GF-D8 (cell line): ENCODE measurements at regions not wholly inside any gene's neighbourhood (a gene's known extent, or its start where the extent isn't known, plus 50 kb on each side); places are given as distances from the start of the nearest gene placed in this dataset.

Experiments used
- DNase-seq: peaks from one replicate; lab custom pipeline; 2025; lab: John Stamatoyannopoulos, UW

DNA sequence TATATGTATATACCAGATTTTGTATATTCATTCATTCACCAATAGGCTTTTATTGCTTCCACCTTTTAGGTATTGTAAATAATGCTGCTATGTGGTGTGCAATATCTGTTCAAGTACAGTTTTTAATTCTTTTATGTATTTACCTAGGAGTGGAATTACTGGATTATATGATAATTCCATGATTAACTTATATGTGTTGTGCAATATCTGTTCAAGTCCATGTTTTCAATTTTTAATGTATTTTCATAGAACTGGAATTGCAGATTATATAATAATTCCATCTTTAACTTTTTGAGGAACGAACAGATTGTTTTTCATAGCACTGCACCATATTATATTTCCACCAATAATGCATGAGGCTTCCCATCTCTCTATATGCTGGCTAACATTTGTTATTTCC, 50.6 kb upstream of the L3MBTL4 start:
- DNase-seq: no peak

DNA sequence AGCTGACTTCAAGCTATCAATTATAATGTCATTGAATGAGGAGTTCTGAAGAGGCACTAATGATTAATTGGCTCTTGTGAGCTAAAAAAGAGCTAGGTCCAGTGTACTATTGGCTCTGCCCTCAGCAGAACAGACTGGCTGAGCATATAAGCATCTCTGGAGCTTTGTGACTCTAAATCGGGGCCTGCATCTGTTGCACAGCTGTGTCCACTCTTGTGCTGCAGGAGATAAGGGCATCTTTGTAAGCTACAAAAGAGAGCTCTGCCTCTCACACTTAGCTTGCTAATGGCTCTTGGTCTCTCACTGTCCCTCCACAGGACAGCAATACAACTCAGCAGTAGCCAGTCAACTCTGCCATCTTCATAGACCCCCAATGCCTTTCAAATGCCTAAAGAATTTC, 61.5 kb upstream of the L3MBTL4 start:
- no peak for DNase-seq

DNA sequence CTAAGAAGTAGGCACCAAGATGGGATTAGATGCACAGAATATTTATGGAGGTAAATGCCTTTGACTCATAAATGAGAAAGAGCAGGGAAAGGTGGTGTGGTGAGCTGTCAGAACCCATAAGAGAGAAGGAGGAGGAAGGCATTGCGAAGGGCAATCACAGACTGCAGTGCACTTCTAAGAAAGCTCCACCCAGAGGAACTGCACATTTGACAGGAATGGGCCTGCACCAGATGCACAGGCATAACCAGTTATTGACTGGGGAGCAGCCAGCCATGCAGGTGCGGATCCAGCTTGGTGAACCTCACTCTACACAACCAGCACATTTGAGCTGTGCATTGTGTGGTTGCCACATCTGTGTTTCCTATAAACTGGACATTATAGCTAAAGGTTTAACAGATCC, 62.2 kb upstream of the L3MBTL4 start:
- no peak for DNase-seq

DNA sequence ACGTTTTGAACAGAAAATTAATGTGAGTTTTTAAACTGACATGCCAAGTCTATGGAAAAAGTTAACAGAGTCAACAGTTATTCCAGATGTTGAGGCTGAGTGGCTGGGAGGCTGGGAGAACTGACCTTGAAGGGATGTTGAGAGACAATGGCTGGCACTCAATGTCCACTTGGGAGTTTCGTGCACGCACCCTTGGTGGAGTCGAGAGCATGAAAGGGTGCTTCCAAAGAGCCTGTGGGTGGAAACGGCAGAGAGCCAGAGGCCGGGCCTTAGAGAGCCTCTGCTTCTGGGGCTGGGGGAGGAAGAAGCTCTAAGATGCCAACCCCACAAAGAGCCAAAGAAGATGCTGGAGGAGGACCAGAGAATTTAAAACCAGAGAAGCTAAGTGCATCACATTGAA, 63.4 kb upstream of the L3MBTL4 start:
- DNase-seq: no peak

DNA sequence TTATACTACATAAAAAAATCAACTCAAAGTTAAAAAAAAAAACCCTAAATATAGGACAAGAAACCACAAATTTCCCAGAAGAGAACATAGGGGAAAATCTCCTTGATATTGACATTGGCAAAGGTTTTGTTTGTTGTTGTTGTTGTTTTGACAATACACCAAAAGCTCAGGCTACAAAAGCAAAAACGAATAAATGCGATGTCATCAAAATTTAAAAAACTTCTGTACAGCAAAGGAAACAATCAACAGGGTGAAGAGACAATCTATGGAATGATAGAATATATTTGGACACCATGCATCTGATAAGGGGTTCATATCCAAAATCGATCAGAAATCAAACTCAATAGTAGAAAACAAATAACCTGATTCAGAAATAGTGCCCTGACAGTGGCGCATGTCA, 65.0 kb upstream of the L3MBTL4 start:
- no peak for DNase-seq

DNA sequence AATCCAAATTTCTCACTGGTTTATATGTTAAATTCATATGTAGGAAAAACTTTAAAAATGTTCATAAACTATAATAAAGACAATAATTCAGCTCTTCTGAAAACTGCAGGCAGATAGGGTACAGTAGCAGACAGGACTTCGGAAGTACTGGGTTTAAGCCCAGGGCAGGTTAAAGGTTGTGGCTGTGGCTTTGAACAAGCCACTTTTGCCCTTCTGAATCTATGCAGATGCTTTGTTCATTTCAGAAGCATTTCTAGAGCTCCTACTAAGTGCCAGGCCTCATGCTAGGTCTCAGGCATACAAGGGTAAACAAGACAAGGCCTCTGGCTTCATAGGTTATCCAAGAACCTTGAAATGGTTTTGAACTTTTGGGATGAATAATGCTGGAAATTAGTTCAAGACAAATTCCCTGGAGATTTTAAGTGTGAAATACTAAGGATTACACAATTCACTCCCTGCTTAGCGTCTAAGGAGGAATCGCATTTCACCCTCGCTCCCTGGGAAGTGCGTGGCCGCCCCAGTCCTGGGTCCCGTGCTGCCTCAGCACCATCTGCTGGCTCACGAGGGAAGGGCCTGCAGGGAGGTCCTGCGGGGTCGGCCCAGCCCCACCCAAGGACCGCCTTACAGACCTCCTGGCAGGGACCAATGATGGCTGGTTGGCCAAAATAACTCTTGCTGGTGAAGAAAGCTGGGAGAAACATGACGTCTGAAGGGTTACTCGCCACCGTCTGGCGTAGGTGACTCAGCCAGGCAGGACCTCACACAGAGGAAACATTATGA, 67.7 kb upstream of the L3MBTL4 start:
- DNase-seq: no peak

DNA sequence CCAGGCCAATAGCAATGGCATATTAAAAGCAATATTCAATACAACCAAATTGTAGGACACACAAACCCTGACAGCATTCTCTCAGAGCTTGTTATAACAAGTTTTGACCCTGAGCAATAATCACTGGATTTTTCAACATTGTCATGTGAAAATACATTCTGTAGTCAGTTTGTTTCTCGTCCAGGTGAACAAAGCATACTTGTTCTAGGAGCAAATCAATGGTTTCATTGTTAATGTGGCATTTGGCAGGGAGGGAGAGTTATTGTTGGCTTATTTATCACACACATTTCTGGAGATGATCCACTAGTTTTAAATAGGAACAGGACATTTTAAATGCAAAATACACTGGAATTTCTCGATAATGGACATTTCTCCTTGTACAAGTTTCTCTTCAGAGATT, 69.9 kb upstream of the L3MBTL4 start:
- no peak for DNase-seq

DNA sequence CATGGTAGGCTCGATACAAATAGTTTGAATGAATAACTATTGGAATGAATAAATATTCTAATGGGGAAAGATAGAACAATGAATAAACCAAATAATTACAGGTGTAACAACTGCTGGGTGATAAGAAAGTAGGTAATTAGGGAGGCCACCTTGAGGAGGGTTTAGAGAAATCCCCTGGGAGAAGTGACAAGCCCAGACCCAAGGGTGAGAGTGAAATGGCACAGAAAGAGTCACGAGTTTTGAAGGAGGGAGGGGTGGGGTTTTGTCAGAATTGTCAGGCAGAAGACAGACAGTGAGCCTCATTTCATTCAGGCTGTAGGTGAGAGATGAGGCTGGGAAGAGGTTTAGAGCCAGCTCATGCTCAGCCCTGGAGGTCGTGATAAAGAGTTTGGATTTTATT, 71.6 kb upstream of the L3MBTL4 start:
- no peak for DNase-seq

DNA sequence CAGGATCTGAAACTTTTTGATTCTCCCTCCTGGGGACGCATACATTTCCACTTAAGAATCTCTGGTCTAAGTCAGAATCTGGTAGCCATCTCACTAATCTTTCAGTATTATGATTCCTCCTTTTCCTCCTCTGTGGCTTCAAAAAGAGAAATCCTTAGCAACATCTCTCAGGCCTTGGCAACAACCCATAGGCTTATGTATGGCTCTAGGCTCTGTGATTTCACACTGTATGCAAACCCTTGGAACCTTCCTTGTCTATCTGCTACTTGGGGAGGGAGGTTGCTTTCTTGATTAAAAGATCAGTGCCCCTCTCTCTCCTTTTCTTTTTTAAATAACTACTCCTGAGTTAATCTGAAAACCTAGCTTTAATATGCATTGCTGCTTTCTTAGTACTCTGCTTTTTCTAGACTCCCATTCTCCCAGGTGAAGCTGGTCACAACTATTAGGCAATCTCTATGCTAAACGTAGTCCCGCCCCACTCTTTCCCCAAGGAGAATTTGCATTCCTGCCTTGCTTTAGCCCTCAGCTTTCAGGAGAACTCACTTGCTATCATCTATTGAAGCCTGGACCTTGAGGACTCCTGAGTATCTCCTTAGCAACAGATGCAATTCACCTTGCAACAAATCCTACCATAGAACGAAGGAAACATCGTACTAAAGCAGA, 72.2 kb upstream of the L3MBTL4 start:
- DNase-seq: no peak

DNA sequence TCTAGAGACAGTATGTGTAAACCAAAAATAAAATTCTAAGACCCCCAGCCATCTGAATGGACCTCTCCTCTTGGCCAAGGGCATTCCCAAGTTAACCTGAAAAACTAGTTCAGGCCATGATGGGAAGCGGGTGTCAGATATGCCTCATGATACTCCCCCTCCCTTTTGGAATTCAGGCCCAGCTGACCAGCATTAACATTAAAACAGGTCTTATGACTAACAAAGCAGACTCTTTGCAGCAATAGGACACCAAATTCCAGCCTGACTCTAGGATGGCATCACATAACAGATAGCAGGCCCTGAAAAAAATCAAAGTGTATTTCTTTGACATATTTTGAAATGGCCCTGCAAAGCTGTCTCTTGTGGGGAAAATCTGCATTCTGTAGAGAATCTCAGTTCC, 73.3 kb upstream of the L3MBTL4 start:
- no peak for DNase-seq

DNA sequence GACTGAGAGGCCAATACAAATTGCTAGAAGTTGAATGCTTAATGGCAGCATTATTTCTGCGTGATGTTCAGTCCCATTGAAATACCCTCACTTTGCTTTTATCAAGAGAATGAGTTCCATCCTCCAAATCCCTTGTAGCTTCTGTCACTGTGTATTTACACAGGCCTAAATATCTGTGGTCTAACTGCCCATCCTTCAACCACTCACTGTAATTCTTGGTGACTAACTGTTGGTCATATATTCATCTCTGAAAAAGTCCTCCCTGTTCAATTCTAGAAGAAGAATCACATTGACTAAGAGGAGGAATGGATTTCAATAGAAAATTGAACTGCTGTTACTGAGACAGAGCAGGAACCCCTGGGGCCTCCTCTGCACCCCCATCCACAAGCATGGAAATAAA, 74.2 kb upstream of the L3MBTL4 start:
- DNase-seq: no peak

DNA sequence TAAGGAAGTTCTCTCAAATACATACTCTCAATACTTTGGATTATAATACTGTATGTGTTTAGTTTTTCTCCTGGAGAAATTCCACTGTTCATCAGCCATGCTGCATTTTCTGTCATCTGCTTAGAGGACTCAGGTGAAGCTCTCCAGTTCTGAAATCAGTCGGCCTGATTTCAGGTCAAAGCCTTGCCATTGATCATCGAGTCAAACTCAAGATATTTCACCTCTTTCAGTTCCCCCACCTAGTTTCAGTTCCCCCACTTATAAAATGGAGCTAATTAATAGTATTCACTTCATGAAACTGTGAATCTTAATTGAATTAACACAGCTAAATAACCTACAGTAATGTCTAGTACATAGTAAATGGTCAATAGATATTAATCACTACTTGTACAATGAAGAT, 75.3 kb upstream of the L3MBTL4 start:
- DNase-seq: no peak

DNA sequence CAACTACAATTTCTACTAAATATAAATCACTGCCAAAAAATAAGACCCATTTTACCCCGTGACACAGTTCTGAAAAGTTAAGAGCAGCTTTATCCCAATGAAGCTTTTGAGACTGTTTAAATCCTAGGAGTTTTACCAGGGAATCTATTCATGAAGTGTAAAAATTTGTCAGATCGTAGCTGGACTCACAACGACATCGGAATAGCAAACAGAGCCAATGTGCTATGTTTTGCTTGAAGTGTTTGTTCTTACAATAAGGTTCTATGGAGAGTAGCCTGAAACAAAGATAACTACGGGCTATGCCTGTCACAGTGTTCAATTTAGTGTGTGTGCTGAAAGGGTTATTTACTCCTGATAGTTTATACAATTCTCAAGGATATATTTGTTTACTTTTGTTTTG, 78.5 kb upstream of the L3MBTL4 start:
- no peak for DNase-seq

DNA sequence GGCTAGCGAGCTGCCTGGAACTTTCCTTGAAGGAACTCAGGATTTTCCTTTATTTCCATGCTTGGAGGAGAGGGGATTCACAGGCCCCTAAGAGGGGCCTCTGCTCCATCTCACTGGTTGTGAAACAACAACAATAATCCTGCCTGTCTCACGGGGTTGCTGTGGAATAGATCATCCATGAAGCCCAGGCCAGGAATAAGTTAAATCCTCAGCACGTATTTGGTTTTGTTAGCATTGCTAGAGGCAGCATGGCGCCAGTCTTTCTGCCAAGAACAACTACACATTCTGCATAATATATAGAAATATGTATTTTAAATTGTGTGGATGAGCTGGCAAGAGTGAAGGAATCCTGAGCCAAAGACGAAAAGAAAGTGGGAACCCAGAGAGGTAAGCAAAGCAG, 80.8 kb upstream of the L3MBTL4 start:
- DNase-seq: no peak

DNA sequence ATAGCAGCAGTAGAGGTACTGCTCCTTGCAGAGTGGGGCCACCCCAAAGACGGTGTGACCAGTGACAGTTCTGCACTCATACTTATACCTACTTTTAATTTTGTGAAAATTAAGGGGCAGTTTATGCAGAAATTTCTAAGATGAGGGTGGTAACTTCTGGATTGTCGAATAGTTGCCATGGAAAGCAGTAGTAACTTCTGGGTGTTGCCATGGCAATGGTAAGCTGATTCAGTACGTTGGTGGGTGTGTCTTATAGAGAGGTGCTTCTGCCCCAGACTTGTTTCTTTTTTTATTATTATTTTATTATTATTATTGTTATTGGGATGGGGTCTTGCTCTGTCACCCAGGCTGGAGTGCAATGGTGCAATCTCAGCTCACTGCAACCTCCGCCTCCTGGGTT, 82.8 kb upstream of the L3MBTL4 start:
- no peak for DNase-seq

DNA sequence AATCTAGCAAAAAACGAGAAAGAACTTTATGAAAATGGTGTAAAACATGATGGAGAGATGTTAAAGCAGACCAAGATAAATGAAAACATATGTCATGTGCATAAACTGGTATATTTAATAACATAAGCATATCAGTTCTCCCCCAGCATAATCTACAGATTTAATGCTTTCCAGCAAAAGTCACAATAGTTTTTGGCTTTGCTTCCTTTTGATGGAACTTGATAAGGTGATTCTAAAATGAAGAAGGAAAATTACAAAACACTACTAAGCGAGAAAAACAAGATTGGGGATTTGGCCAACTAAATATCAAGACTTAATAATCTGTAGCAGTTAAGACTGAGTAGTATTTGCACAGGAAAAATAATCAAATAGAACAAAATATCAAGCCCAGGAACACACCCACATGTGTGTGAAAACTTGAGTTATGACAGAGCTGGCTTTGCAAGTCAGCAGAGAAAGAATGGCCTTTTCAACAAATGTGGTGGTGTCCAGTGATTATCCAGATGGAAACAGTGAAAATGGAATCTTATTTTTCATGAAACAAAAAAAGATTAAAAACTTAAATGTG, 83.7 kb upstream of the L3MBTL4 start:
- no peak for DNase-seq

DNA sequence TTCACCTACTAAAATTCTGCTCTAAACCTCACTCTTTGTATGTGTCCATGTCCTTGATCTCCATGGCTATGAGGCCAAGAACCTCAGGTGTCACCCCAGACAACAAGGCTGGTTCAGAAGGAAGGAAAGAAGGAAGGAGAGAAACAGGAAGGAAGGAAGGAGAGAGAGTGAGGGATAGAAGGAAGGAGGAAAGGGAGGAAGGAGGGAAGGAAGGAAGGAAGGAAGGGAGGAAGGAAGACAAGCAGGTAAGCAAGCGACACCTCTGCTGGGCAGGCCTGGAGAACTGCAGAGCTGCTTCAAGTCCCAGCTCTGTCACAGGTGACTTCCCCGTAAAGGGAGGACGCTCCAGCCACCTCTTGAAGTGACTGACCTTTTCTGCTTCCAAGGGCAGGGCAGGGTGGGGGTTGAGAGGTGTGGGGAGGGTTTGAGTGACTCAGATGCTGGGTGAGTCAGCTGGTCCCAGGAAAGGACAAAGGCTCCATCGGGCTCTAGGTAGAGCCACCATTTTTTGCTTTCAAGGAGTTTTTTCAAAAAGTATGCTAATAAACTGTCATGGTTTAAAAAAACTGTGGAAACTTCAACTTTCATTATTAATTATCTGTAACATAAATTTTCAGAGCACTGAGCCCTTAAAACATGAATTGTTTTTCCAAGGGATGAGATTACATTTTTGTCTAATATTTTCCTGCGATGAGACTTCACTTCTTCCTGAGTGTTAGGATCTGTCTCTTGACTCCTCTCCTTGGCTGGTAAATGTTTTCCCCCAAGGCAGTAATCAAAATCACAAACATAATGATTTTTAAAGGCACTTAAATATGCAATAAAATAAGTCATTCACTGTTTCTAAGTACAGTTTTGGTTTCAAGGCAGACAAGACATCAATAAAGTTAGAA, 90.1 kb upstream of the L3MBTL4 start:
- DNase-seq: no peak

DNA sequence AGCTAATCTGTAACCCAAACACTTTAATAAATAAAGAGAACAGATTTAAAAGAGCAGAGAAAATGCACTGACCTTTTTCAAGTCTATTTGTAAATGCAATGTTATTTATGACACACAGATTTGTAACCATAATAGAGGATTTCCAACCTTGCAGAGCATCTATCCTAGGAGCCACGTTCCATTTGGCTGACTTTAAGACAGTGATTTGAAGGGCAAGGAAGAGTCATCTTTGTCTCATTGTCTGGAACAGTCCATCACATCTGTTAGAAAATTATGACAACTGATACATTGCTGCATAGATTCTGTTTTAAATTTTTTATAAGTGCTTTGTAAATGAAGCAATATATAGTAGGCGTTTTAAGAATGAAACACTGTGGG, 90.8 kb upstream of the L3MBTL4 start:
- DNase-seq: no peak

DNA sequence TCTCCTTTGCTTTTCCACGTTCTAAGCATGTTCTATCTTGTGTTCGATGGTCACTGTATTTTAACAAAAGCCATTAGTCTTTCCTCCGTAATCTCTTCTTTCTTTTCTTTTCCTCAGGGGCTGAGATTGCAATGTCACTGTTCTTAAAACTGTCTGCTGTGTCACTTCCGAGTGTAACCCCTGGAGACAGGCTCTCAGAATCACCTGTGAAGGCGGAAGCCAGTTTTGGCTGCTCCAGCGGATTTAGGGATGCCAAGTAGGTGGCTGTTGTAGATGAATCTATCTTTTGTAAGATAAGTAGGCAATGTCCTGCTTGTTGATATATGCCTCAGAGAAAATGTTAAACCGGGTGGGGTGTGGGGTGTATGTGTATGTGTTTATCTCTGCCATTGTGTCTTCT, 94.7 kb upstream of the L3MBTL4 start:
- no peak for DNase-seq

DNA sequence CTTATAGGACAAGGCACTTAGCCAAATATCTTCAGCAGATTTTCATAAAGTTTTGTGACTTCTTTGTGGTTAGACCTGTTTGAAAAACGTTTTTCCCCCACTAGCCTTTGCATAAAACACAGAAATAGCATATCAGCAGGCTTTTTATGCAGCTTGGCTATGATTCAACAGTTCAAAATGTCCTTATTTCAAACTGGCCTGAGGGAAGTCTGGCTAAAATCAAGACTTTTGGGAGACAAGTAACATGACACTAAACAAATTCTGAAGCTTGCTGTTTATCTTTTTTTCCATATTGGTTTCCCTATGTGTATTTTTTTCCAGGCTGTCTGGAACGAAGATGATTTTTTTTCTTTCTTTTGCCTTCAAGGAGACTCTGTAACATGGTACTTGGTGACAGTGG, 95.1 kb upstream of the L3MBTL4 start:
- DNase-seq: no peak

DNA sequence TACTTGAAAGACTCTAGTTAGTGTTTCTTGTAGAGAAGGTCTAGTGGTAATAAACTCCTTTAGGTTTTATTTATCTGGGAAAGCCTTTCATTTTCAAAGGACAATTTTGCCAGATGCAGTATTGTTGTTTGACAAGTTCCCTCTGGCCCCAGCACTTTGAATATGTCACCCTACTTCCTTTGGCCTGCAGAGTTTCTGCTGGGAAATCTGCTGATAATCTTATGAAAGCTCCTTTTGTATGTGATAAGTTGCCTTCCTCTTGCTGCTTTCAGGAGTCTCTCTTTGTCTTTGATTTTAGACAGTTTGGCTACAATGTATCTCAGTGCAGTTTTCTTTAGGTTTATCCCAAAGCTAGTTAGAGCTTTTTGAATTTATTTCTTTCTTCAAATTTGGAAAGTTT, 106.2 kb upstream of the L3MBTL4 start:
- no peak for DNase-seq

DNA sequence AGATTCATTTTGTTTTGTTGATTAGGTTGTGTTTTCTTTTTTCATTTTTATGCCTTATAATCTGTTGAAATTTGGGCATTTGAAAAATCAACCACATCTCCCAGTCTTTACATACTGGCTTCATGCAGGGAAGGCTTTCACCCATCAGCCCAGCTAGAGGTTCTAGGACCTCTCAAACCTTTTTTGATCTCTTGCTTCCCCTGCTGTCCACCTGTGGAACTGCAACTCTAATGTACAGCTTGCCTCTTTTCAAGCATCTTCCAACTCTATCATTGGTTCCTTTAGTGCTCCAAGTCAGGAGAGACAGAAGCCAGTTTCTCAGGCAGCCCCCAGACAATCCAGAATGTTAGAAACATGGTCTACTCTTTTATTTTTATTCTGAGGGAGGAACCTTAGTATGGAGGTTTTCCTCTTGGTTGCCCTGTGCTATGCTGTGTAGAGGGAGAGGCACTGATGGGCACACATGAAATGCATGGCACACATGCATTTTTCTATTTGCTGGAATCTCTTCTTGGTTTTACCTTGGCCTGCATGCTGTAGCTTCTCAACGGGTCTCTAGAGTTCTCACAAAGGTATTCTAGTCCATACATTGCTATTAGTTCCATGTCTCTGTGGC, 107.2 kb upstream of the L3MBTL4 start:
- no peak for DNase-seq
